ENCODE measurements at regions not wholly inside any gene's neighbourhood (a gene's known extent, or its start where the extent isn't known, plus 50 kb on each side); places are given as distances from the start of the nearest gene placed in this dataset.
"Not testable (repeated sequence)": the region's sequence is repeated elsewhere in the genome, so short reads cannot be mapped to it uniquely, and the experiment has no call there.

- ATAC-seq; DNase-seq; intact Hi-C loops (cut with micrococcal nuclease): not testable (repeated sequence)
These were observed 563.8 kb downstream of the RWDD3 start for GRCh38 chr1:95797761-95798160.

GRCh38 chr1:95806171-95806570 lies 572.2 kb downstream of the RWDD3 start:
- intact Hi-C loops (cut with micrococcal nuclease) = no loop called here
- ATAC-seq = no peak
- no peak for DNase-seq

- intact Hi-C loops (cut with micrococcal nuclease) = no loop called here
- DNase-seq = no peak
- ATAC-seq = no peak
These were observed 575.4 kb downstream of the RWDD3 start for GRCh38 chr1:95809391-95809790.

GRCh38 chr1:95815511-95815910 lies 581.5 kb downstream of the RWDD3 start:
- no peak for DNase-seq
- no peak for ATAC-seq
- intact Hi-C loops (cut with micrococcal nuclease) = no loop called here

GRCh38 chr1:95829556-95829955 lies 595.5 kb downstream of the RWDD3 start:
- no peak for ATAC-seq
- intact Hi-C loops (cut with micrococcal nuclease) = no loop called here
- DNase-seq = no peak

GRCh38 chr1:95832370-95832769 lies 598.4 kb downstream of the RWDD3 start:
- DNase-seq (no peak), ATAC-seq (no peak)
- intact Hi-C loops (cut with micrococcal nuclease) = no loop called here

GRCh38 chr1:95849439-95849838 lies 615.4 kb downstream of the RWDD3 start:
- ATAC-seq (no peak), DNase-seq (no peak)
- intact Hi-C loops (cut with micrococcal nuclease) = no loop called here

- no peak for DNase-seq
- ATAC-seq = no peak
- intact Hi-C loops (cut with micrococcal nuclease) = no loop called here
These were observed 616.2 kb downstream of the RWDD3 start for GRCh38 chr1:95850165-95850649.

- intact Hi-C loops (cut with micrococcal nuclease) = no loop called here
- DNase-seq (no peak), ATAC-seq (no peak)
These were observed 616.8 kb downstream of the RWDD3 start for GRCh38 chr1:95850763-95851162.

- intact Hi-C loops (cut with micrococcal nuclease) = no loop called here
- DNase-seq (no peak), ATAC-seq (no peak)
These were observed 618.6 kb downstream of the RWDD3 start for GRCh38 chr1:95852483-95853070.

GRCh38 chr1:95854457-95854856 lies 620.4 kb downstream of the RWDD3 start:
- intact Hi-C loops (cut with micrococcal nuclease) = no loop called here
- DNase-seq (no peak), ATAC-seq (no peak)

GRCh38 chr1:95863086-95863485 lies 629.1 kb downstream of the RWDD3 start:
- DNase-seq = no peak
- intact Hi-C loops (cut with micrococcal nuclease) = no loop called here
- no peak for ATAC-seq

GRCh38 chr1:95865769-95866168 lies 631.8 kb downstream of the RWDD3 start:
- no peak for DNase-seq
- ATAC-seq = no peak
- intact Hi-C loops (cut with micrococcal nuclease) = no loop called here

- DNase-seq (no peak), ATAC-seq (no peak)
- intact Hi-C loops (cut with micrococcal nuclease) = no loop called here
These were observed 642.3 kb downstream of the RWDD3 start for GRCh38 chr1:95876276-95876675.

GRCh38 chr1:95879498-95880050 lies 645.6 kb downstream of the RWDD3 start:
- intact Hi-C loops (cut with micrococcal nuclease) = no loop called here
- no peak for ATAC-seq
- no peak for DNase-seq

GRCh38 chr1:95888941-95889390 lies 655.0 kb downstream of the RWDD3 start:
- peak; percentile 75 for ATAC-seq

GRCh38 chr1:95889400-95889799 lies 655.4 kb downstream of the RWDD3 start:
- DNase-seq (no peak), ATAC-seq (no peak)
- intact Hi-C loops (cut with micrococcal nuclease) = no loop called here

More at GRCh38 chr1:95888941-95889390, 655.0 kb downstream of the RWDD3 start:
- intact Hi-C loops (cut with micrococcal nuclease) = no loop called here
- no peak for DNase-seq

GRCh38 chr1:95893921-95894320 lies 659.9 kb downstream of the RWDD3 start:
- no peak for DNase-seq
- no peak for ATAC-seq
- intact Hi-C loops (cut with micrococcal nuclease) = no loop called here

- no peak for ATAC-seq
These were observed 669.0 kb downstream of the RWDD3 start for GRCh38 chr1:95903060-95903459.

GRCh38 chr1:95905818-95906395 lies 671.9 kb downstream of the RWDD3 start:
- ATAC-seq (no peak), DNase-seq (no peak)
- intact Hi-C loops (cut with micrococcal nuclease) = no loop called here

More at GRCh38 chr1:95903060-95903459, 669.0 kb downstream of the RWDD3 start:
- no peak for DNase-seq
- intact Hi-C loops (cut with micrococcal nuclease) = no loop called here

- ATAC-seq; intact Hi-C loops (cut with micrococcal nuclease); DNase-seq: not testable (repeated sequence)
These were observed 677.7 kb downstream of the RWDD3 start for GRCh38 chr1:95911739-95912138.
